ENCODE measurements at regions not wholly inside any gene's neighbourhood (a gene's known extent, or its start where the extent isn't known, plus 50 kb on each side); places are given as distances from the start of the nearest gene placed in this dataset.

DNA sequence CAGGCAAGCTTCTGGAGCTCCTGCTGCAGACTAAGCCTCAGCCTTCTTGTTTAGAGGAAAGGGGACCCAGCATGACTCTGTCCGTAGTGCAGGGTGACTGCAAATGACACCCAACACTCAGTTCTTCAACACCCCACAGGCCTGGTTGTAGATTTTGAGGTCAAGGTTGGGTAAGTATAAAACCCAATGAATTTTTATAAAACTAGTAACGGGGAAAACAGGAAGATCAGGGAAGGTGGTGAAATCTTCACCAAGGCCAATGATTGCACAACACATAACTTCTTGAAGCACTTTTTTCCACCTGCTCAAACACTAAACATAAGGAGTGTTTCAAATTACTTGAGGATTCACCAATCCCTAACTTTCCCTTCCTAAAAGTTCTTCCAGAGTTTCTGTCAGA, 89.4 kb upstream of the JAK1 start:
- H3K4me1 Mint-ChIP-seq: peaks cover 8% of the 10 kb centered on the region
- H3K27me3 Mint-ChIP-seq (ENCODE audit: low read depth, poor library complexity): no peaks in the 10 kb centered on the region
- peaks cover 27% of the 10 kb centered on the region for H3K36me3 Mint-ChIP-seq (ENCODE audit: low read depth)
- no peak overlapping the region for H3K4me3 Mint-ChIP-seq
- H3K9me3 Mint-ChIP-seq: no peaks in the 10 kb centered on the region
- no peak for DNase-seq
- TF ChIP-seq, protein P1, sequence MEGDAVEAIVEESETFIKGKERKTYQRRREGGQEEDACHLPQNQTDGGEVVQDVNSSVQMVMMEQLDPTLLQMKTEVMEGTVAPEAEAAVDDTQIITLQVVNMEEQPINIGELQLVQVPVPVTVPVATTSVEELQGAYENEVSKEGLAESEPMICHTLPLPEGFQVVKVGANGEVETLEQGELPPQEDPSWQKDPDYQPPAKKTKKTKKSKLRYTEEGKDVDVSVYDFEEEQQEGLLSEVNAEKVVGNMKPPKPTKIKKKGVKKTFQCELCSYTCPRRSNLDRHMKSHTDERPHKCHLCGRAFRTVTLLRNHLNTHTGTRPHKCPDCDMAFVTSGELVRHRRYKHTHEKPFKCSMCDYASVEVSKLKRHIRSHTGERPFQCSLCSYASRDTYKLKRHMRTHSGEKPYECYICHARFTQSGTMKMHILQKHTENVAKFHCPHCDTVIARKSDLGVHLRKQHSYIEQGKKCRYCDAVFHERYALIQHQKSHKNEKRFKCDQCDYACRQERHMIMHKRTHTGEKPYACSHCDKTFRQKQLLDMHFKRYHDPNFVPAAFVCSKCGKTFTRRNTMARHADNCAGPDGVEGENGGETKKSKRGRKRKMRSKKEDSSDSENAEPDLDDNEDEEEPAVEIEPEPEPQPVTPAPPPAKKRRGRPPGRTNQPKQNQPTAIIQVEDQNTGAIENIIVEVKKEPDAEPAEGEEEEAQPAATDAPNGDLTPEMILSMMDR (IDR thresholded peaks at IDR 0.05): no peak
- H3K27ac Mint-ChIP-seq: no peak overlapping the region

GRCh38 chr1:65056234-65056633, 89.9 kb upstream of the JAK1 start:
- H3K27me3 Mint-ChIP-seq (ENCODE audit: low read depth, poor library complexity): no peaks in the 10 kb centered on the region
- H3K36me3 Mint-ChIP-seq (ENCODE audit: low read depth): peaks cover 27% of the 10 kb centered on the region
- TF ChIP-seq, protein P1 (IDR thresholded peaks at IDR 0.05): no peak
- peak overlapping the region; percentile 13 for H3K27ac Mint-ChIP-seq
- no peak for DNase-seq
- no peak overlapping the region for H3K4me3 Mint-ChIP-seq
- H3K9me3 Mint-ChIP-seq: no peaks in the 10 kb centered on the region
- H3K4me1 Mint-ChIP-seq: peaks cover 8% of the 10 kb centered on the region

DNA sequence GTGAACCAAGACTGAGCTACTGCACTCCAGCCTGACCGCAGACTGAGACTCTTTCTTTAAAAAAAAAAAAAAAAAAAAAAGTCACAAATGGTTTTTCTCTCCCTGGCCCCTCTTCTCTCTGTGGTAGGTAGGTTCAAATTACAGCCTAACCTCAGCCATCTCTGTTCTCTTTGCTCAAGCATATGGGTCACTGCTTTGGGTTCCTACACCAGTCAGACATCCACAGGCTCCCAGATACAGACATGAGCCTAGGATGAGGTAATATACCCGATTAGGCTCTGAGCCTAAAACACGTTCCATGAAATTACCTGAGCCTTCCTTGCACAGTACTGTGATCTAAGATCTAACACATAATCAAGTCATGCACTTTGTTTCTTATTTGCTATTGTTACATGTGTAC, 90.5 kb upstream of the JAK1 start:
- no peak overlapping the region for H3K4me3 Mint-ChIP-seq
- peaks cover 27% of the 10 kb centered on the region for H3K36me3 Mint-ChIP-seq (ENCODE audit: low read depth)
- H3K4me1 Mint-ChIP-seq: peaks cover 8% of the 10 kb centered on the region
- TF ChIP-seq, protein P1 (IDR thresholded peaks at IDR 0.05): no peak
- DNase-seq: no peak
- no peaks in the 10 kb centered on the region for H3K9me3 Mint-ChIP-seq
- no peaks in the 10 kb centered on the region for H3K27me3 Mint-ChIP-seq (ENCODE audit: low read depth, poor library complexity)
- no peak overlapping the region for H3K27ac Mint-ChIP-seq

- H3K27ac Mint-ChIP-seq: no peak overlapping the region
- TF ChIP-seq, protein P1 (IDR thresholded peaks at IDR 0.05): peak; percentile 53
- no peak for DNase-seq
- H3K36me3 Mint-ChIP-seq (ENCODE audit: low read depth): peaks cover 24% of the 10 kb centered on the region
- H3K4me1 Mint-ChIP-seq: peaks cover 12% of the 10 kb centered on the region
- H3K9me3 Mint-ChIP-seq: no peaks in the 10 kb centered on the region
- no peak overlapping the region for H3K4me3 Mint-ChIP-seq
- H3K27me3 Mint-ChIP-seq (ENCODE audit: low read depth, poor library complexity): peaks cover 7% of the 10 kb centered on the region
Observed at GRCh38 chr1:65059930-65060538, 88.0 kb upstream of the AK4 start.

GRCh38 chr1:65062339-65062738, 85.7 kb upstream of the AK4 start:
- Mint-ChIP-seq H3K4me1 (peaks cover 15% of the 10 kb centered on the region), H3K4me3 (no peak overlapping the region), H3K9me3 (no peaks in the 10 kb centered on the region), H3K27ac (no peak overlapping the region), H3K36me3 (ENCODE audit: low read depth) (peaks cover 5% of the 10 kb centered on the region), H3K27me3 (ENCODE audit: low read depth, poor library complexity) (peaks cover 18% of the 10 kb centered on the region)
- TF ChIP-seq, protein P1 (IDR thresholded peaks at IDR 0.05): no peak
- DNase-seq: no peak

- peaks cover 5% of the 10 kb centered on the region for H3K36me3 Mint-ChIP-seq (ENCODE audit: low read depth)
- no peaks in the 10 kb centered on the region for H3K9me3 Mint-ChIP-seq
- H3K27ac Mint-ChIP-seq: no peak overlapping the region
- no peak overlapping the region for H3K4me3 Mint-ChIP-seq
- peaks cover 18% of the 10 kb centered on the region for H3K27me3 Mint-ChIP-seq (ENCODE audit: low read depth, poor library complexity)
- H3K4me1 Mint-ChIP-seq: peaks cover 14% of the 10 kb centered on the region
- no peak for DNase-seq
- TF ChIP-seq, protein P1 (IDR thresholded peaks at IDR 0.05): no peak
Observed at GRCh38 chr1:65063025-65063424, 85.0 kb upstream of the AK4 start.
